ENCODE measurements at regions not wholly inside any gene's neighbourhood (a gene's known extent, or its start where the extent isn't known, plus 50 kb on each side); places are given as distances from the start of the nearest gene placed in this dataset.

- TF ChIP-seq CTCF (IDR thresholded peaks at IDR 0.05) (no peak), CHD2 (IDR thresholded peaks at IDR 0.05; ENCODE audit: low read length, partially characterized antibody) (no peak), REST (IDR thresholded peaks at IDR 0.05) (no peak), KDM1A (IDR thresholded peaks at IDR 0.05; ENCODE audit: low read depth) (no peak), POLR2A (IDR thresholded peaks at IDR 0.05; ENCODE audit: low read length) (no peak)
Observed at GRCh38 chr10:133012573-133013359, 70.4 kb upstream of the CFAP46 start.

Data from A549 (cell line).